Common myeloid progenitor, CD34-positive (primary cell): ENCODE measurements at regions not wholly inside any gene's neighbourhood (a gene's known extent, or its start where the extent isn't known, plus 50 kb on each side); places are given as distances from the start of the nearest gene placed in this dataset.
A peak's percentile ranks its signal among the peaks of the same experiment; 100 is the strongest.

ENCODE experiments used
- CTCF ChIA-PET: fragments of 350-600 bp; sonication (Branson Sonifier 250); formaldehyde crosslinking; loops from one replicate; lab custom pipeline; 2021; ENCODE audit warnings: antibody characterized with exemption; lab: Charles Lee
- POLR2A ChIA-PET: fragments of 350-600 bp; sonication (Branson Sonifier 250); formaldehyde crosslinking; loops from one replicate; lab custom pipeline; 2021; ENCODE audit warnings: antibody characterized with exemption; lab: Charles Lee
- DNase-seq, 3 donors: peaks; one replicate each; pipeline versions ENCODE4 v3.0.0 to v3.0.0-alpha.2; 2013
- H3K27ac ChIP-seq, 2 experiments: 1 replicate in 1 of 2; 2 replicates in 1 of 2; pipeline ENCODE4 v1.7.0; 2013; ENCODE audit warnings: inconsistent platforms in 2 of 2, low read length in 2 of 2, mild to moderate bottlenecking in 2 of 2, low read depth in 1 of 2, moderate library complexity in 1 of 2; ENCODE audit not compliant: severe bottlenecking in 2 of 2, insufficient read depth in 1 of 2, poor library complexity in 1 of 2
- H3K27me3 ChIP-seq, 5 experiments: replicated peaks in 2 of 5; 1 replicate in 3 of 5; 2 replicates in 2 of 5; pipeline versions ENCODE4 v1.6.1 to v1.7.0; 2013; ENCODE audit warnings: low read length in 4 of 5, mild to moderate bottlenecking in 2 of 5, moderate library complexity in 2 of 5, inconsistent platforms in 1 of 5; ENCODE audit not compliant: insufficient read depth in 5 of 5, control insufficient read depth in 4 of 5
- H3K36me3 ChIP-seq, 4 experiments: 1 replicate in 2 of 4; 2 replicates in 2 of 4; pipeline versions ENCODE4 v1.6.1 to v1.7.0; 2013; ENCODE audit warnings: low read length in 3 of 4, control low read depth in 1 of 4, mild to moderate bottlenecking in 1 of 4; ENCODE audit not compliant: control insufficient read depth in 4 of 4, insufficient read depth in 4 of 4
- H3K4me1 ChIP-seq, 4 experiments: 1 replicate in 3 of 4; 2 replicates in 1 of 4; pipeline versions ENCODE4 v1.6.1 to v1.7.1; 2013; ENCODE audit warnings: low read length in 3 of 4, mild to moderate bottlenecking in 3 of 4, control low read depth in 1 of 4, inconsistent platforms in 1 of 4, moderate library complexity in 1 of 4; ENCODE audit not compliant: control insufficient read depth in 4 of 4, insufficient read depth in 4 of 4; ENCODE audit errors: control extremely low read depth in 1 of 4
- H3K4me3 ChIP-seq, 7 experiments: 1 replicate in 4 of 7; 2 replicates in 3 of 7; pipeline versions ENCODE4 v1.5.1 to v1.7.0; 2013; ENCODE audit warnings: mild to moderate bottlenecking in 7 of 7, low read length in 6 of 7, moderate library complexity in 6 of 7, inconsistent platforms in 2 of 7, low read depth in 2 of 7, control low read depth in 1 of 7; ENCODE audit not compliant: insufficient read depth in 4 of 7, control insufficient read depth in 1 of 7; ENCODE audit errors: extremely low read depth in 1 of 7
- H3K9me3 ChIP-seq, 5 experiments: 1 replicate in 4 of 5; 2 replicates in 1 of 5; pipeline versions ENCODE4 v1.6.1 to v1.7.1; 2013; ENCODE audit warnings: low read length in 4 of 5, mild to moderate bottlenecking in 2 of 5, inconsistent platforms in 1 of 5, low read depth in 1 of 5, moderate library complexity in 1 of 5; ENCODE audit not compliant: control insufficient read depth in 4 of 5, insufficient read depth in 2 of 5; ENCODE audit errors: control extremely low read depth in 1 of 5
- WGBS: methylation state at CpG from one replicate; pipeline ENCODE4 v1.1.5; 2013; ENCODE audit not compliant: insufficient coverage; 5-methylcytosine and 5-hydroxymethylcytosine counted together

DNA sequence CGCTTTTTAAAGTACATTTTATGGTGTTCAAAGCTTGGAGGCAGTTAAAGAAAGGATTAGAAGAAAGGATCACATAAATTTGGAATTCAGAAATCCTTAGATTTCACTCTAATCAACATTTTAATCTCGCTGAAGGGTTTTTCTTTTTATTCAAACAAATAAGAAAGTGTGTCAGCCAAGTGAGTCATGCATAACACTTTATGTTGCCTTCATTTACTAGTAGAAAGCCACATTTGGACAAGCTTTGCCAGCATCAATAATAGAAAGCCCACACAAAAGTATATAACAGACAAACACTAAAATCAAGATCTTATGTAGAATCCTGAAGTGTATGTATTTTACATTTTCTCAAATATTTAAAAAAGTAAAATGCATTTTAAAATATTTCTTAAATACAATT lies 154.9 kb upstream of the TRPC4 start:
- no peak overlapping the region for H3K27ac ChIP-seq
- DNase-seq, result no peak
- H3K27me3 ChIP-seq, result no peaks in the 10 kb centered on the region
- WGBS, result no CpG with 5 or more reads among the region's 2 CpGs
- no peaks in the 10 kb centered on the region for H3K36me3 ChIP-seq
- no peaks in the 10 kb centered on the region for H3K4me1 ChIP-seq
- H3K4me3 ChIP-seq, result no peak overlapping the region
- CTCF ChIA-PET, result no interaction called here
- POLR2A ChIA-PET, result no interaction called here
- H3K9me3 ChIP-seq, result peaks cover 0 to 12% (median 1%) of the 10 kb centered on the region in 5 experiments

DNA sequence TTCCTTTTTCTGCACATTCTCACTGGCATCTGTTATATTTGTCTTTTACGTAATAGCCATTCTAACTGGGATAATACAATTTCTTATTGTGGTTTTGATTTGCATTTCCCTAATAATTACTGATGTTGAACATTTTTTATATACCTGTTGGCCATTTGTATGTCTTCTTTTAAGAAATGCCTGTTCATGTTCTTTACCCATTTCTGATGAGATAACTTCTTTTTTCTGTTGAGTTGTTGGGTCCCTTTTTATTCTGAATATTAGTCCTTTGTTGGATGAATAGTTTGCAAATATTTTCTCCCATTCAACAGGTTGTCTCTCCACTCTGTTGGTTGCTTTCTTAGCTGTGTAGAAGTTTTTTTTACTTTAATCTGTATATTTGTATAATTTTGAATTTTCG lies 147.7 kb upstream of the TRPC4 start:
- peaks cover 0 to 14% (median 1%) of the 10 kb centered on the region in 5 experiments for H3K9me3 ChIP-seq
- no peak for DNase-seq
- H3K4me3 ChIP-seq, result no peak overlapping the region
- no peak overlapping the region for H3K27ac ChIP-seq
- ChIA-PET CTCF (no interaction called here), POLR2A (no interaction called here)
- H3K4me1 ChIP-seq, result no peaks in the 10 kb centered on the region
- H3K27me3 ChIP-seq, result no peaks in the 10 kb centered on the region
- no CpG with 5 or more reads among the region's 2 CpGs for WGBS
- H3K36me3 ChIP-seq, result no peaks in the 10 kb centered on the region

DNA sequence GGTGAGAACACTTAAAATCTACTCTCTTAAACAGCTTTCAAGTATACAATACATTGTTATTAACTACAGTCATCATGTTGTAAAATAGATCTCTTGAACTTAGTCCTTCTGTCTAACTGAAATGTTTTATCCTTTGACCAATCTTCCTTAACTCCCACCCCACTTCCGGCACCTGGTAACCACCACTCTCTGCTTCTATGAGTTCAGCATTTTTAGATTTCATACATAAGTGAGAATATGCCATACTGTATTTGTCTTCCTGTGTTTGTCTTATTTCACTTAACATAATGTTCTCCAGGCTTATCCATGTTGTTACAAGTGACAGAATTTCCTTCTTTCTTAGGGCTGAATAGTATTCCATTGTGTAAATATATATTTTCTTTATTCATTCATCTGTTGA lies 144.1 kb upstream of the TRPC4 start:
- Histone ChIP-seq H3K4me3 (no peak overlapping the region), H3K9me3 (peaks cover 0 to 3% (median 0%) of the 10 kb centered on the region in 5 experiments), H3K4me1 (no peaks in the 10 kb centered on the region), H3K27ac (no peak overlapping the region), H3K27me3 (no peaks in the 10 kb centered on the region), H3K36me3 (no peaks in the 10 kb centered on the region)
- ChIA-PET POLR2A (no interaction called here), CTCF (no interaction called here)
- WGBS, result no CpG with 5 or more reads among the region's 1 CpG
- DNase-seq, result no peak

DNA sequence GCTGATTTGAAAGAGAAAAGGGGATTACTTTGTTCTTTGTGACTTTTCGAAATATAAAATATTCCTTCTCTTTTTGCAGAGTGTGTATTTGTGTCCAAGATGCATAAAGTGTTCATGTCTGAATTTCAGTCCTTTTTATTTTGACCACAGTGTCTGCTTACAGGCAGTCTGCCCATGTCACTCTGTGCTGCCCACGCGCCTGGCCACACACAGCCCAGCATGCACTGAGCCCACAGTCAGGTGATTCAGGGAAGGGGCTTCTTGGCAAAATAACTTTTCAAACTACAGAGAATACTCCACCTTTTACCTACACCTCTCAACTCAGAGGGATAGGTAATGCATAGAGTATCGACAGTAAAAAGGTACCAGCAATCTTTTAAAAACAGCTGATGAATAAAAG lies 142.5 kb upstream of the TRPC4 start:
- H3K4me1 ChIP-seq, result no peaks in the 10 kb centered on the region
- H3K27ac ChIP-seq, result no peak overlapping the region
- POLR2A ChIA-PET, result no interaction called here
- no CpG with 5 or more reads among the region's 4 CpGs for WGBS
- H3K36me3 ChIP-seq, result no peaks in the 10 kb centered on the region
- H3K27me3 ChIP-seq, result no peaks in the 10 kb centered on the region
- no peak overlapping the region for H3K4me3 ChIP-seq
- no peak for DNase-seq
- H3K9me3 ChIP-seq, result peaks cover 0 to 3% (median 0%) of the 10 kb centered on the region in 5 experiments
- CTCF ChIA-PET, result no interaction called here

DNA sequence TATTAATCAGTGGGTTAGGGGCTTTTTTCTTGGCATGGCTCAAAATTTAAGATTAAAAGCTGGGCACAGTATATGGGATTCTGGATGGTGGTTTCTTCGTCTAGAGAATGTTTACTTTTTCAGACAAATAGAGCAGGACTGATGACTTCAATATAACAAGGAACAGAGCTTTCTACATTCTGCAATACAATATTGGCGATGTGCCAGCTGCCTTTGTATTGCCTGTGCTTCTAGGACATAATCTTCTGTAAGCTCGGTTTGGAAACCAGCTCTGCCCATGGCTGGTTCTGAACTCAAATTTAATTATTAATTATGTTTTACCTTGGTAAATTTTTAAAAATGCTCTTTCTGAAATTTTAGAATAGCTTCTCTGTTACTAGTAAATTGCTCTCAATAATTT lies 139.1 kb upstream of the TRPC4 start:
- no peak overlapping the region for H3K4me3 ChIP-seq
- DNase-seq, result no peak
- no peak overlapping the region for H3K27ac ChIP-seq
- no peaks in the 10 kb centered on the region for H3K36me3 ChIP-seq
- CTCF ChIA-PET, result no interaction called here
- H3K9me3 ChIP-seq, result no peaks in the 10 kb centered on the region
- POLR2A ChIA-PET, result no interaction called here
- no peaks in the 10 kb centered on the region for H3K27me3 ChIP-seq
- WGBS, result 100% methylated on average over 1 of the region's 3 CpGs
- peaks cover 0 to 4% (median under 1%) of the 10 kb centered on the region in 4 experiments for H3K4me1 ChIP-seq

DNA sequence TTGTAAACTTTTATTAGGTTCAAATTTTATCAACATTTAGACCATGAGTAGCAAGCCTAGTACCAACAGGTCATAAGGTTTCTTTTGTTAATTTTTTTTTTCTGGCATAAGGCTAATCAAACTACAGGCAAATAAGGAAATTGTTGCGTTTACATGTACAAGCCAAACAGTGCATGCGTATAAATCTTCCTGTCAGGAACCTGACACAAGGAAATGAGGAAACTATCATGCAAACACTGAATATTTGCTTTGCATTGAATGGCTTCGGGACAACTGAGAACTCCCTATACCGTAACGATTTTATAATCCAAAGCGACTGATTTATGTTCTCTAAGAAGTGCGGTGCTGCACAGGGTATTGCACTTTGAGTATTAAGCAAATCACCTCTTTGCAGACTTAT lies 133.0 kb upstream of the TRPC4 start:
- H3K4me3 ChIP-seq, result no peak overlapping the region
- WGBS, result 8% methylated on average over 5 of the region's 7 CpGs
- CTCF ChIA-PET, result no interaction called here
- no peaks in the 10 kb centered on the region for H3K36me3 ChIP-seq
- H3K9me3 ChIP-seq, result no peaks in the 10 kb centered on the region
- H3K27me3 ChIP-seq, result no peaks in the 10 kb centered on the region
- peaks cover 0 to 9% (median 2%) of the 10 kb centered on the region in 4 experiments for H3K4me1 ChIP-seq
- POLR2A ChIA-PET, result no interaction called here
- DNase-seq, result peak in 1 of 3 donors; percentile 2
- no peak overlapping the region for H3K27ac ChIP-seq

DNA sequence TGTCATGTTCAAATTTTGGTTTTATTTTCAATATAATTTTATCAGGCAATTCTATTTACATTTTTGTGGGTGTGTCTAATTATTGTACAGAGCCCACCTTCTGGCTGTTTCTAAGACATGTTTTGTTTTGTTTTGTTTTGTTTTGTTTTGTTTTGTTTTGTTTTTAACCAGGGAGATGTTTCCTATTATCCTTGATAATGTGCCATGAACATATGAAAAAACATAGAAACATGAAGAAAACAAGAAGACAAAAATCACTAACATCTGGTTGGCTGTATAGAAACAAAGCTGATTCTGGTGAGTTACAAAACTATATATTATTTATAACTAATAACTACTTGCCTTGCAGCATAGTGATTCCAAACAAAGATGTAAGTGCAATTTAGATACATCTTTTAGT lies 128.1 kb upstream of the TRPC4 start:
- peaks cover 0 to 2% (median 0%) of the 10 kb centered on the region in 4 experiments for H3K4me1 ChIP-seq
- no peak for DNase-seq
- H3K27ac ChIP-seq, result no peak overlapping the region
- no peaks in the 10 kb centered on the region for H3K9me3 ChIP-seq
- no peak overlapping the region for H3K4me3 ChIP-seq
- POLR2A ChIA-PET, result no interaction called here
- no peaks in the 10 kb centered on the region for H3K36me3 ChIP-seq
- CTCF ChIA-PET, result no interaction called here
- no peaks in the 10 kb centered on the region for H3K27me3 ChIP-seq
